ENCODE measurements at regions not wholly inside any gene's neighbourhood (a gene's known extent, or its start where the extent isn't known, plus 50 kb on each side); places are given as distances from the start of the nearest gene placed in this dataset.

DNA sequence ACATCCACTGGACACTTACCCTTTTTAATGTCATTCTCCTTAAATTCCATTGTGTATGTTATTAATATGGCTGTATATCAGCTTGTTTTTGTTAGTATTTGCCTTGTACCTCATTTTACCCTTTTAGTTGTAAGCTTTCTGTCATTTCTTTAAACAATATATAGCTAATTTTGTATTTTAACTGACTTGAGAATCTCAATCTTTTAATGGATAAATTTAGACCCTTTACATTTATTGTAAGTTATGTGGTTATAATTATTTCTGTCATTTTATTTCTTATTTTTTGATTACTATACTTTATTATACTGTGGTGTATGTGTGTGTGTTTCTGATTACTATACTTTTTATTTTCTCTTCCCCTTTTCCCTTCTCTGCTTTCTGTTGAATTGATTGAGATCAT is 159.0 kb upstream of the LHX5 start:
- Mint-ChIP-seq H3K4me3 (no peak overlapping the region), H3K36me3 (ENCODE audit: low read depth) (no peaks in the 10 kb centered on the region), H3K27ac (no peak overlapping the region), H3K9me3 (peaks cover 14% of the 10 kb centered on the region), H3K4me1 (no peaks in the 10 kb centered on the region), H3K27me3 (peaks cover 2% of the 10 kb centered on the region)
- ATAC-seq (ENCODE audit: low read depth) (no peak), DNase-seq (no peak)
- ChIA-PET POLR2A (no interaction called here), CTCF (no interaction called here)
- TF ChIP-seq, protein P1, sequence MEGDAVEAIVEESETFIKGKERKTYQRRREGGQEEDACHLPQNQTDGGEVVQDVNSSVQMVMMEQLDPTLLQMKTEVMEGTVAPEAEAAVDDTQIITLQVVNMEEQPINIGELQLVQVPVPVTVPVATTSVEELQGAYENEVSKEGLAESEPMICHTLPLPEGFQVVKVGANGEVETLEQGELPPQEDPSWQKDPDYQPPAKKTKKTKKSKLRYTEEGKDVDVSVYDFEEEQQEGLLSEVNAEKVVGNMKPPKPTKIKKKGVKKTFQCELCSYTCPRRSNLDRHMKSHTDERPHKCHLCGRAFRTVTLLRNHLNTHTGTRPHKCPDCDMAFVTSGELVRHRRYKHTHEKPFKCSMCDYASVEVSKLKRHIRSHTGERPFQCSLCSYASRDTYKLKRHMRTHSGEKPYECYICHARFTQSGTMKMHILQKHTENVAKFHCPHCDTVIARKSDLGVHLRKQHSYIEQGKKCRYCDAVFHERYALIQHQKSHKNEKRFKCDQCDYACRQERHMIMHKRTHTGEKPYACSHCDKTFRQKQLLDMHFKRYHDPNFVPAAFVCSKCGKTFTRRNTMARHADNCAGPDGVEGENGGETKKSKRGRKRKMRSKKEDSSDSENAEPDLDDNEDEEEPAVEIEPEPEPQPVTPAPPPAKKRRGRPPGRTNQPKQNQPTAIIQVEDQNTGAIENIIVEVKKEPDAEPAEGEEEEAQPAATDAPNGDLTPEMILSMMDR (IDR thresholded peaks at IDR 0.05): no peak
- intact Hi-C loops (cut with micrococcal nuclease): no loop called here

DNA sequence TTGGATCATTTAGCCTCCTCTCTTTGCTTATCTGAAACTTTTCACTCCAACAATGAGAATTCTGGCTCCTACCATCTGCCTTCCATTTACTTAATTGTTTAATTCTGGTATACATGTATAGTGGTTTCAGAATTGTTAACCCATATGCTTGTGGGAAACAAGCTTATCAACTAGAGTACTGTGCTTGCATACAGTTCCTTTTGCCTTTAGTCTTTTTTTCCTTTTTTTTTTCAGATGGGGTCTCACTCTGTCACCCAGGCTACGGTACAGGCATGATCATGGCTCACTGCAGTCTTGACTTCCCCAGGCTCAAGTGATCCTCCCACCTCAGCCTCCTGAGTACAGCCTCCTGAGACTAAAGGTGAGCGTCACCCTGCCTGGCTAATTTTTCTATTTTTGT is 153.8 kb upstream of the LHX5 start:
- TF ChIP-seq, protein P1 (IDR thresholded peaks at IDR 0.05): no peak
- no peak for DNase-seq
- Mint-ChIP-seq H3K4me3 (no peak overlapping the region), H3K27ac (no peak overlapping the region), H3K4me1 (no peaks in the 10 kb centered on the region), H3K36me3 (ENCODE audit: low read depth) (no peaks in the 10 kb centered on the region), H3K9me3 (peaks cover 18% of the 10 kb centered on the region), H3K27me3 (peaks cover 2% of the 10 kb centered on the region)
- POLR2A ChIA-PET: no interaction called here
- ATAC-seq (ENCODE audit: low read depth): no peak
- CTCF ChIA-PET: no interaction called here
- intact Hi-C loops (cut with micrococcal nuclease): no loop called here

DNA sequence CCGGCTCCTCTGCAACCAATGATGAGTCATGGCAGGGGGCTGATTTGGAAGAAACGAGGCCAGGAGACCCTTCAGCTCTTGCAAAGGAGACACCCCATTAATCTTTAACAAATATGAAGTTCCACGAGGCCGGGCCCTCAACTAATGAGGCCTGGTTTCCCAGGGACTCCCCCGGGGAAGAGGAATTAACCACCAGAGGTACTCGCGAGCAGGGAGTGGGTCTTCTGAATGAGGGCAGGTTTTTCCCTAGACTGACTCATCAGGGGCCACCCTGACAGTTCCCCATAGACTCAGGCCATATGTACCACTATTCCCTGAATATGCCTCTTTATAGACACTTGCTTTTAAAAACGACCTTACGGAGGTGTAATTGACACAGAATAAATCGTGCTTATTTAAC is 150.7 kb upstream of the LHX5 start:
- TF ChIP-seq, protein P1 (IDR thresholded peaks at IDR 0.05): no peak
- DNase-seq: no peak
- POLR2A ChIA-PET: no interaction called here
- no peaks in the 10 kb centered on the region for H3K36me3 Mint-ChIP-seq (ENCODE audit: low read depth)
- CTCF ChIA-PET: no interaction called here
- no peak overlapping the region for H3K27ac Mint-ChIP-seq
- H3K9me3 Mint-ChIP-seq: peaks cover 9% of the 10 kb centered on the region
- H3K4me3 Mint-ChIP-seq: no peak overlapping the region
- intact Hi-C loops (cut with micrococcal nuclease): no loop called here
- H3K4me1 Mint-ChIP-seq: no peaks in the 10 kb centered on the region
- peaks cover 5% of the 10 kb centered on the region for H3K27me3 Mint-ChIP-seq
- no peak for ATAC-seq (ENCODE audit: low read depth)

DNA sequence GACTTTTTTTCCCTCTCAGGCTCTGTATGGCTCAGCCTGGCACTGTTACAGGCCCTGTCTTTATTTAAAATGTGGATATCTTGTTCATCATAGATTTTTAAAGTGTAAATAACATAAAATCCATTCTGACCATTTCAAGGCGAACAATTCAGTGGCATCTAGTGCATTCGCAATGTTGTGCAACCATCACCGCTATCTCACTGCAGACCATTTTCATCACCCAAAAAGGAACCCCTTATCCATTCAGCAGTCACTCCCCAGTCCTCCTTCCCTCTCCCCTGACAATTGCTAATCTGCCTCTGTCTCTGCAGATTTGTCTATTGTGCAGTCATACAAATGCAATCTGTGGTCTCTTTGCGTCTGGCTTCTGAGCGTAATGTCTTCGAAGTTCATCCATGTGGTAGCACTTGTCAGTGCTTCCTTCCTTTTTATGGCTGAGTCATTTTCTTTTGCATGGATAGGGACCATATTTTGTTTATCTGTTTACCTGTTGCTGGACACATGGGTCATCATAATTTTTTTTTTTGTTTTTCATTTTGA is 148.8 kb upstream of the LHX5 start:
- TF ChIP-seq, protein P1 (IDR thresholded peaks at IDR 0.05): no peak
- no peaks in the 10 kb centered on the region for H3K36me3 Mint-ChIP-seq (ENCODE audit: low read depth)
- H3K27me3 Mint-ChIP-seq: peaks cover 5% of the 10 kb centered on the region
- ChIA-PET POLR2A (no interaction called here), CTCF (no interaction called here)
- DNase-seq (no peak), ATAC-seq (ENCODE audit: low read depth) (no peak)
- intact Hi-C loops (cut with micrococcal nuclease): no loop called here
- no peak overlapping the region for H3K27ac Mint-ChIP-seq
- H3K4me3 Mint-ChIP-seq: no peak overlapping the region
- H3K4me1 Mint-ChIP-seq: no peaks in the 10 kb centered on the region
- H3K9me3 Mint-ChIP-seq: peaks cover 3% of the 10 kb centered on the region

DNA sequence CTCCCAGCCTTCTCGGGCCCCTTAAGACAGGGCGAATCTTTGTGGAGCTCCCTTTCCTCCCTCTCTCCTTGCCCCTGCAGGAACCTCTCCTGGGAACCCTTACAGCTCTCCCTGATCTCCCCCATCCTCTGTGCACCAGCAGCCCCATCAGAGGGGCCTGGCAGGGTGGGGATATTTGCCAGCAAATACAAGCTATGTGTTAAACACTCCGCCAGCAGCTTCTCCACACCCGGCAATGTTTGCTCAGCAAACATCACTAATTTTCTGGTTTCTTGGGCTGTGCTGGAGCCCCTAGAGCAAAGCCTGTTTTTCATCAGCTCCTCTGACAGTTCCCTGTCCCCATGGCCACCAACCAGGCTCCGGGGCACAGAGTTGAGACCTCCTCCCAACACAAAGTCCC is 147.5 kb upstream of the LHX5 start:
- Mint-ChIP-seq H3K27ac (no peak overlapping the region), H3K27me3 (peaks cover 5% of the 10 kb centered on the region), H3K4me3 (no peak overlapping the region), H3K4me1 (no peaks in the 10 kb centered on the region), H3K36me3 (ENCODE audit: low read depth) (no peaks in the 10 kb centered on the region), H3K9me3 (no peaks in the 10 kb centered on the region)
- DNase-seq (no peak), ATAC-seq (ENCODE audit: low read depth) (no peak)
- TF ChIP-seq, protein P1 (IDR thresholded peaks at IDR 0.05): no peak
- ChIA-PET POLR2A (interaction anchor here (0.6 kb wide), 1 partner anchor 427 kb away, joined by 4 read pairs; no protein-coding TSS in a partner anchor), CTCF (no interaction called here)
- intact Hi-C loops (cut with micrococcal nuclease): no loop called here

Measured in activated B cell treated with CpG ODN at 0.5 μM for 24 hours (primary cell).